ENCODE measurements at regions not wholly inside any gene's neighbourhood (a gene's known extent, or its start where the extent isn't known, plus 50 kb on each side); places are given as distances from the start of the nearest gene placed in this dataset.
"Not testable (repeated sequence)": the region's sequence is repeated elsewhere in the genome, so short reads cannot be mapped to it uniquely, and the experiment has no call there.

- no peaks in the 10 kb centered on the region for H3K4me1 ChIP-seq (ENCODE audit: insufficient read depth)
- no peaks in the 10 kb centered on the region for H4K20me1 ChIP-seq (ENCODE audit: insufficient read depth, poor library complexity, severe bottlenecking)
- no peak for DNase-seq (ENCODE audit: low spot score)
- H2AFZ ChIP-seq, result no peak overlapping the region
- no peaks in the 10 kb centered on the region for H3K9me3 ChIP-seq (ENCODE audit: low read depth)
- TF ChIP-seq EZH2 (IDR thresholded peaks at IDR 0.05; ENCODE audit: borderline replicate concordance) (no peak), EZH2phosphoT487 (IDR thresholded peaks at IDR 0.05; ENCODE audit: low read depth, severe bottlenecking, unreplicated experiment) (no peak)
- TF ChIP-seq, protein P1, sequence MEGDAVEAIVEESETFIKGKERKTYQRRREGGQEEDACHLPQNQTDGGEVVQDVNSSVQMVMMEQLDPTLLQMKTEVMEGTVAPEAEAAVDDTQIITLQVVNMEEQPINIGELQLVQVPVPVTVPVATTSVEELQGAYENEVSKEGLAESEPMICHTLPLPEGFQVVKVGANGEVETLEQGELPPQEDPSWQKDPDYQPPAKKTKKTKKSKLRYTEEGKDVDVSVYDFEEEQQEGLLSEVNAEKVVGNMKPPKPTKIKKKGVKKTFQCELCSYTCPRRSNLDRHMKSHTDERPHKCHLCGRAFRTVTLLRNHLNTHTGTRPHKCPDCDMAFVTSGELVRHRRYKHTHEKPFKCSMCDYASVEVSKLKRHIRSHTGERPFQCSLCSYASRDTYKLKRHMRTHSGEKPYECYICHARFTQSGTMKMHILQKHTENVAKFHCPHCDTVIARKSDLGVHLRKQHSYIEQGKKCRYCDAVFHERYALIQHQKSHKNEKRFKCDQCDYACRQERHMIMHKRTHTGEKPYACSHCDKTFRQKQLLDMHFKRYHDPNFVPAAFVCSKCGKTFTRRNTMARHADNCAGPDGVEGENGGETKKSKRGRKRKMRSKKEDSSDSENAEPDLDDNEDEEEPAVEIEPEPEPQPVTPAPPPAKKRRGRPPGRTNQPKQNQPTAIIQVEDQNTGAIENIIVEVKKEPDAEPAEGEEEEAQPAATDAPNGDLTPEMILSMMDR (IDR thresholded peaks at IDR 0.05; ENCODE audit: poor library complexity), result no peak
- H3K27ac ChIP-seq, result no peak overlapping the region
- no peak overlapping the region for H3K4me3 ChIP-seq
- H3K36me3 ChIP-seq (replicated peaks; ENCODE audit: insufficient read depth, low read depth), result no peaks in the 10 kb centered on the region
- H3K4me2 ChIP-seq, result no peak overlapping the region
- 81% methylated on average over 3 of the region's 3 CpGs for WGBS (ENCODE audit: low lambda C conversion rate, missing lambda C conversion rate)
- no peaks in the 10 kb centered on the region for H3K79me2 ChIP-seq
- H3K9me2 ChIP-seq (replicated peaks; ENCODE audit: insufficient read depth), result no peaks in the 10 kb centered on the region
- no peaks in the 10 kb centered on the region for H3K27me3 ChIP-seq
Observed at GRCh38 chr22:17285656-17286055, 66.4 kb upstream of the ADA2 start.

DNA sequence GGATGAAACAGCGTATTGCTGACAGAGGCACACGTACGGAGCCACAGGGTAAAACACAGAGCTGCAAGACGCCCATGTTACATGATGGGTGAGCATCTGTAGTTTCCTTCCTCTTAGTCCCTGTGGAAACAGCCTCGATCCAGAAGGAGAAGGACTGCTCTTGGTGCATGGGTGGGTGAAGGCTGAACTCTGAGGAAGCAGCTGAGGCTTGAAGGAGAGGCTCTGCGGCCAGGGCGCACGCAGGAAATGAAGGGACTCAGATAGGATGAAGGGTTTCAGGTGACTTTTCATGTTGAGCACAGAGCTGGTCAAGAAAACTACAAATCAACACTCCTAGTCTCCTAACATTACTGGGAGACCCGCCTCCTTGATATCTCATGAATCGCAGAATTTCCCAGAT is 65.7 kb upstream of the ADA2 start:
- Histone ChIP-seq H3K4me1 (ENCODE audit: insufficient read depth) (no peaks in the 10 kb centered on the region), H4K20me1 (ENCODE audit: insufficient read depth, poor library complexity, severe bottlenecking) (no peaks in the 10 kb centered on the region), H3K79me2 (no peaks in the 10 kb centered on the region), H2AFZ (no peak overlapping the region), H3K4me3 (no peak overlapping the region), H3K9me2 (replicated peaks; ENCODE audit: insufficient read depth) (no peaks in the 10 kb centered on the region), H3K27me3 (no peaks in the 10 kb centered on the region), H3K4me2 (no peak overlapping the region), H3K9me3 (ENCODE audit: low read depth) (no peaks in the 10 kb centered on the region), H3K27ac (no peak overlapping the region), H3K36me3 (replicated peaks; ENCODE audit: insufficient read depth, low read depth) (no peaks in the 10 kb centered on the region)
- WGBS (ENCODE audit: low lambda C conversion rate, missing lambda C conversion rate), result 89% methylated on average over 10 of the region's 10 CpGs
- no peak for DNase-seq (ENCODE audit: low spot score)
- no peak for TF ChIP-seq EZH2 (IDR thresholded peaks at IDR 0.05; ENCODE audit: borderline replicate concordance)
- no peak for TF ChIP-seq EZH2phosphoT487 (IDR thresholded peaks at IDR 0.05; ENCODE audit: low read depth, severe bottlenecking, unreplicated experiment)
- TF ChIP-seq, protein P1 (IDR thresholded peaks at IDR 0.05; ENCODE audit: poor library complexity), result no peak

GRCh38 chr22:17284466-17284865 is 65.2 kb upstream of the ADA2 start:
- H3K4me1 ChIP-seq (ENCODE audit: insufficient read depth), result no peaks in the 10 kb centered on the region
- H3K27ac ChIP-seq, result no peak overlapping the region
- H3K9me2 ChIP-seq (replicated peaks; ENCODE audit: insufficient read depth), result no peaks in the 10 kb centered on the region
- no peaks in the 10 kb centered on the region for H3K36me3 ChIP-seq (replicated peaks; ENCODE audit: insufficient read depth, low read depth)
- DNase-seq (ENCODE audit: low spot score), result no peak
- TF ChIP-seq EZH2 (IDR thresholded peaks at IDR 0.05; ENCODE audit: borderline replicate concordance), result no peak
- TF ChIP-seq, protein P1 (IDR thresholded peaks at IDR 0.05; ENCODE audit: poor library complexity), result no peak
- TF ChIP-seq EZH2phosphoT487 (IDR thresholded peaks at IDR 0.05; ENCODE audit: low read depth, severe bottlenecking, unreplicated experiment), result no peak
- no peak overlapping the region for H2AFZ ChIP-seq
- H3K9me3 ChIP-seq (ENCODE audit: low read depth), result no peaks in the 10 kb centered on the region
- H4K20me1 ChIP-seq (ENCODE audit: insufficient read depth, poor library complexity, severe bottlenecking), result no peaks in the 10 kb centered on the region
- WGBS (ENCODE audit: low lambda C conversion rate, missing lambda C conversion rate), result 62% methylated on average over 2 of the region's 2 CpGs
- no peak overlapping the region for H3K4me3 ChIP-seq
- no peaks in the 10 kb centered on the region for H3K27me3 ChIP-seq
- no peak overlapping the region for H3K4me2 ChIP-seq
- H3K79me2 ChIP-seq, result no peaks in the 10 kb centered on the region

GRCh38 chr22:17283865-17284264 is 64.6 kb upstream of the ADA2 start:
- H3K27me3 ChIP-seq; H3K9me2 ChIP-seq (replicated peaks; ENCODE audit: insufficient read depth); H3K4me3 ChIP-seq; H3K4me2 ChIP-seq; H3K9me3 ChIP-seq (ENCODE audit: low read depth); H3K4me1 ChIP-seq (ENCODE audit: insufficient read depth); H4K20me1 ChIP-seq (ENCODE audit: insufficient read depth, poor library complexity, severe bottlenecking); H3K36me3 ChIP-seq (replicated peaks; ENCODE audit: insufficient read depth, low read depth); H3K27ac ChIP-seq; DNase-seq (ENCODE audit: low spot score); H2AFZ ChIP-seq; H3K79me2 ChIP-seq: not testable (repeated sequence)
- 86% methylated on average over 10 of the region's 10 CpGs for WGBS (ENCODE audit: low lambda C conversion rate, missing lambda C conversion rate)
